Glomerular visceral epithelial cell (primary cell): ENCODE measurements at regions not wholly inside any gene's neighbourhood (a gene's known extent, or its start where the extent isn't known, plus 50 kb on each side); places are given as distances from the start of the nearest gene placed in this dataset.

Experiments
- DNase-seq: peaks from one replicate; pipeline ENCODE4 v3.0.0-alpha.2; 2016; ENCODE audit errors: extremely low spot score

- DNase-seq = no peak
These were observed 216.3 kb downstream of the CETN3 start for GRCh38 chr5:90193185-90193822.

- no peak for DNase-seq
These were observed 218.1 kb downstream of the CETN3 start for GRCh38 chr5:90191352-90192045.

- DNase-seq = no peak
These were observed 223.6 kb downstream of the CETN3 start for GRCh38 chr5:90185897-90186468.

GRCh38 chr5:90184764-90185163, 224.8 kb downstream of the CETN3 start:
- no peak for DNase-seq

GRCh38 chr5:90182726-90183125, 226.8 kb downstream of the CETN3 start:
- DNase-seq = no peak

- no peak for DNase-seq
These were observed 235.3 kb downstream of the CETN3 start for GRCh38 chr5:90174236-90174635.

- no peak for DNase-seq
These were observed 236.1 kb downstream of the CETN3 start for GRCh38 chr5:90173299-90174030.

GRCh38 chr5:90171466-90171865, 238.1 kb downstream of the CETN3 start:
- DNase-seq = no peak

- DNase-seq = no peak
These were observed 239.3 kb downstream of the CETN3 start for GRCh38 chr5:90170261-90170660.

- DNase-seq = no peak
These were observed 240.5 kb downstream of the CETN3 start for GRCh38 chr5:90169078-90169477.

GRCh38 chr5:90168399-90168798, 241.2 kb downstream of the CETN3 start:
- no peak for DNase-seq

GRCh38 chr5:90166816-90167215, 242.7 kb downstream of the CETN3 start:
- DNase-seq = no peak

- DNase-seq = no peak
These were observed 247.2 kb downstream of the CETN3 start for GRCh38 chr5:90162324-90162723.

- peak; percentile 19 for DNase-seq
These were observed 248.1 kb downstream of the CETN3 start for GRCh38 chr5:90161414-90161813.

GRCh38 chr5:90158131-90158530, 251.4 kb downstream of the CETN3 start:
- DNase-seq = no peak

- DNase-seq = no peak
These were observed 256.5 kb downstream of the CETN3 start for GRCh38 chr5:90153031-90153430.

- DNase-seq = no peak
These were observed 264.8 kb downstream of the CETN3 start for GRCh38 chr5:90144625-90145327.

- DNase-seq = no peak
These were observed 267.0 kb downstream of the CETN3 start for GRCh38 chr5:90142541-90142940.

- no peak for DNase-seq
These were observed 267.6 kb downstream of the CETN3 start for GRCh38 chr5:90141984-90142383.

GRCh38 chr5:90136952-90137528, 272.5 kb downstream of the CETN3 start:
- no peak for DNase-seq

GRCh38 chr5:90135779-90136378, 273.7 kb downstream of the CETN3 start:
- DNase-seq = no peak
